Activated T-helper 17 cell treated with anti-CD3 and anti-CD28 coated beads, Interleukin-2, amount 50 U/mL, for 72 hours (primary cell): ENCODE measurements at regions not wholly inside any gene's neighbourhood (a gene's known extent, or its start where the extent isn't known, plus 50 kb on each side); places are given as distances from the start of the nearest gene placed in this dataset.

Source experiments
- ATAC-seq: fragments of 150-1000 bp; cut with Tn5 transposase; replicated peaks from 2 replicates; pipeline ENCODE4 v1.10.0; 2021; ENCODE audit warnings: mild to moderate bottlenecking, moderate library complexity
- H3K27ac Mint-ChIP-seq: one replicate; pipeline ENCODE4 v1.8.0; 2022; ENCODE audit warnings: mixed read lengths
- H3K27me3 Mint-ChIP-seq: one replicate; pipeline ENCODE4 v1.8.0; 2022; ENCODE audit warnings: mixed read lengths
- H3K36me3 Mint-ChIP-seq: one replicate; pipeline ENCODE4 v1.8.0; 2022; ENCODE audit warnings: low read depth, mild to moderate bottlenecking, mixed read lengths
- H3K4me1 Mint-ChIP-seq: one replicate; pipeline ENCODE4 v1.8.0; 2022; ENCODE audit warnings: mixed read lengths
- H3K4me3 Mint-ChIP-seq: one replicate; pipeline ENCODE4 v1.8.0; 2022; ENCODE audit warnings: mild to moderate bottlenecking, mixed read lengths
- H3K9me3 Mint-ChIP-seq: one replicate; pipeline ENCODE4 v1.8.0; 2022; ENCODE audit warnings: mixed read lengths

DNA sequence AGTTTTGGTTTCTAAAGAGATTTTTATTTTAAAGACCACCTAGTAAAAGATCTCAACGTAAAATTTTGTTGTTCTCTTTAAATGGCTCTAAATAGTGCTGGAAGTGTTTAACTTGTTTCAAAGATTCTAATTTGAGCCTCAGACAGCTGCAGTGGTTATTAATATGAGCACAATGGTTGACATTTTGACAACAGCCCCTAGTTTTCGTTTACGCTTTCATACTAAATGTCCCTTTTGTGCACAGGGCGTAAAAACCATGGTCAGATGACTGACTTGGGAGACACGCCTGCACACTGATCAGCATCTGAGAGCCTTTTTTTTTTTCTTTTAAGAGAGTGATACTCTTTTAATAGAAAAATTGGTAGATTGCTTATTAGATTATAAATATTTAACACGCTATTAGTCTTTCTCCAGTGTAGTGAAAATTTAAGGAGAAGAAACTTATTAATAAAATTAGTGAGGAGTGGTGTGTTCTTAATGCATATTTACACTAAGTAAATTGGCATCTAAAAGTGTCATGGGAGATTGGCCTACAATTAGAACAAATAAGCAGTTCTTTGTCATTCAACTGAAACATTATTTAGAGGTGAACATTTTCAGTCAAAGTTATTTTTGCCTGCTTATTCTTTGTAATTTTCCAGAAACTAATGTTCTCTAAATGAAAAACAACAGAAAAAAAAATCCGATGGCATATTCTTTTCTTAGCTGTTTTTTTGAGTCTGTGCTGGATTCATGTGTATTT lies 182.8 kb upstream of the PHYHIPL start:
- peaks cover 9% of the 10 kb centered on the region for H3K27me3 Mint-ChIP-seq
- no peak overlapping the region for H3K27ac Mint-ChIP-seq
- ATAC-seq: no peak
- no peak overlapping the region for H3K4me3 Mint-ChIP-seq
- peaks cover 4% of the 10 kb centered on the region for H3K9me3 Mint-ChIP-seq
- H3K4me1 Mint-ChIP-seq: no peaks in the 10 kb centered on the region
- no peaks in the 10 kb centered on the region for H3K36me3 Mint-ChIP-seq

DNA sequence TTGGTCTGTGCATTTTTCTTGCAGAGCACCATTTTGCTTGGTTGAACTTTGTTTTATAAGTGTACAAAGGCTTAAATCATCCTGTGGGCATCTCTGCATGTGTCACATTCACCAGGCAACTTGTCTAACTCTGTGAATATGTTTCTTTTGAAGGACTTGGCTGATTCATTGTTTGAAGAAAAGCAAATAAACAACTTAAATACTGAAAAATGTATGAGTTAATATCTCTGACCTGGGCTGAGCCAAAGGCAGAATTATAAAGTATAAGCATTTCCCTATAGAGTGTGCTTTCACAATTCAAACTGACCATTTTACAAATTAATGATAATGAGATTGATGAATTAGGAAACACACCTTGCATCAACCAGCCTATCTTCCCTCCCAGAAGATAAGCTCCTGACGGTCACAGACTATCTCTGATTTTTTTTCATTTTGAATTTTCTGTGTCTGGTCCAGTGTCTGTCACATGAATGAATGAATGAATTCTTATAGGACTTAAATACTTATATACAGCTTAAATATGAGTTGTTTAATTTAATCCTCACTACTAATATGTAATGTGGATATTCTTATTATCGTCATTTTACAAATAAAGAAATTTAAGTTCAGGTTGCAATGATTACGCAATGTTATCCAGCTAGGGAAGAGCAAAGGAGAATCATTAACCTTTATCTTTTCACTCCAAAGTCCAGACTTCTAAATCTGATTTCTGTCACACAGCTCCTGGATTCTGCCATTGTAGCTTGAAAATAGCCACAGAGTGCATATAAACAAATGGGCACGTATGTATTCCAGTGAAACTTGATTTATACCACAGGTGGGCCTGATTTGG lies 182.0 kb upstream of the PHYHIPL start:
- Mint-ChIP-seq H3K4me3 (no peak overlapping the region), H3K36me3 (no peaks in the 10 kb centered on the region), H3K4me1 (no peaks in the 10 kb centered on the region), H3K27ac (no peak overlapping the region), H3K27me3 (peaks cover 9% of the 10 kb centered on the region), H3K9me3 (peaks cover 2% of the 10 kb centered on the region)
- ATAC-seq: no peak

DNA sequence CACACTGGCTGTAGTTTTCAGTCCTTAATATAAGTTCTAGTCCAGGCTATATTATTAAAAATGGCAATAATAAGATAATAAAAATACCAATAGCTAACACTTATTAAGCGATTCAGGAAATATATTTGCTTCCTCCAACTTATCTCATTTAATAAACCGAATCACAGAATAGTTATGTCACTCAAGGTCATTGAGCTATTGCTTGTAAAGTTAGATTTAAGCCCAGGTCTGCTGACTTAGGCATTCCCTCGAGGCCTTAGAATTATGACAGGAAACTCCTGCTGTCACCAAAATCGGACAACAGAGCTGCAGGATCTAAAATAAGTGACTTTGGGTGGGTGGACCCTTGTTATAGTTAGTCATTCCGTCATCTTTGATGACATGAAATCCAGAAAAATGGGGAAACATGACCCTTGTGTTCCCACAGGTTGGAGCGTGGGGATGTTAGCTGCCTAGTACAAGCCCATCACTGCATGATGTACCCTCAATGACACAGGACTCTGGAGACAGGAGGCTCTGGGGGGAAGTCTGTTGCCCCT lies 181.3 kb upstream of the PHYHIPL start:
- no peak for ATAC-seq
- no peak overlapping the region for H3K4me3 Mint-ChIP-seq
- no peaks in the 10 kb centered on the region for H3K36me3 Mint-ChIP-seq
- no peaks in the 10 kb centered on the region for H3K9me3 Mint-ChIP-seq
- no peaks in the 10 kb centered on the region for H3K4me1 Mint-ChIP-seq
- no peak overlapping the region for H3K27ac Mint-ChIP-seq
- peaks cover 9% of the 10 kb centered on the region for H3K27me3 Mint-ChIP-seq

DNA sequence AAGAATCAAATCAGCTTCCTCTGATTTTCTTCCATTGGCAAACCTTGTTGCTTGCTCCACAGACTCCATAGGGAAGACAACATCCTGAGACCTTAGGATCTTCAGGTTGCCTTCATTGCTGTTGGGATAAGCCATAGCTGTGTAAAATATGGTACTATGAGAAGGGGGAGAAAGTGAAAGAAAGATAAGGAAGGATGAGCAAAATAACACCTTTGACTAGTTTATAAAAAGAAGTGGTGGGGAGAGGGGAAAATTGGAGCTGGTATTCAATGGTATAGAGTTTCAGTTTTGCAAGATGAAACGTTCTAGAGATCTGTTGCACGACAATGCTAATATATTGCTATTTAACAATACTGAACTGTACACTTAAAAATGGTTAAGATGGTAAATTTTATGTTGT lies 180.4 kb upstream of the PHYHIPL start:
- Mint-ChIP-seq H3K27me3 (peaks cover 9% of the 10 kb centered on the region), H3K36me3 (no peaks in the 10 kb centered on the region), H3K4me3 (no peak overlapping the region), H3K4me1 (no peaks in the 10 kb centered on the region), H3K9me3 (no peaks in the 10 kb centered on the region), H3K27ac (no peak overlapping the region)
- ATAC-seq: no peak

DNA sequence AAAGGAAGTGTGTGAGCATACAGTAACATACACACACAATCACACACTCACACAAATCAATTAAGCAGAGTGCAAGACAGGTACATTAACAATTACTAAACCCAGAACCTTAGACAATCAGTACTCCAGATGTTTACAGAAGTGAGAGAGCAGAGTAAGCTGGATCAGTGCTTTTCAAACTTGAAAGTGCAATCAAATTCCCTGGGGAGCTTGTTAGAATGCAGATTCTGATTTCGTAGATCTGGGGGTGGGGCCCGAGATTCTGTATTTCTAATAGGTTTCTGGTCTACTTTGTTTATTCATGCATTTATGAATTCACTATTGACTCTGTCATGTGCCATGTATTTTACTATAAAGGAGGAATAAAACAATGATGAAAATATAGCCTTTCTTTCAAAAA lies 179.6 kb upstream of the PHYHIPL start:
- no peak for ATAC-seq
- Mint-ChIP-seq H3K27ac (no peak overlapping the region), H3K27me3 (peaks cover 9% of the 10 kb centered on the region), H3K4me1 (no peaks in the 10 kb centered on the region), H3K9me3 (no peaks in the 10 kb centered on the region), H3K36me3 (no peaks in the 10 kb centered on the region), H3K4me3 (no peak overlapping the region)

DNA sequence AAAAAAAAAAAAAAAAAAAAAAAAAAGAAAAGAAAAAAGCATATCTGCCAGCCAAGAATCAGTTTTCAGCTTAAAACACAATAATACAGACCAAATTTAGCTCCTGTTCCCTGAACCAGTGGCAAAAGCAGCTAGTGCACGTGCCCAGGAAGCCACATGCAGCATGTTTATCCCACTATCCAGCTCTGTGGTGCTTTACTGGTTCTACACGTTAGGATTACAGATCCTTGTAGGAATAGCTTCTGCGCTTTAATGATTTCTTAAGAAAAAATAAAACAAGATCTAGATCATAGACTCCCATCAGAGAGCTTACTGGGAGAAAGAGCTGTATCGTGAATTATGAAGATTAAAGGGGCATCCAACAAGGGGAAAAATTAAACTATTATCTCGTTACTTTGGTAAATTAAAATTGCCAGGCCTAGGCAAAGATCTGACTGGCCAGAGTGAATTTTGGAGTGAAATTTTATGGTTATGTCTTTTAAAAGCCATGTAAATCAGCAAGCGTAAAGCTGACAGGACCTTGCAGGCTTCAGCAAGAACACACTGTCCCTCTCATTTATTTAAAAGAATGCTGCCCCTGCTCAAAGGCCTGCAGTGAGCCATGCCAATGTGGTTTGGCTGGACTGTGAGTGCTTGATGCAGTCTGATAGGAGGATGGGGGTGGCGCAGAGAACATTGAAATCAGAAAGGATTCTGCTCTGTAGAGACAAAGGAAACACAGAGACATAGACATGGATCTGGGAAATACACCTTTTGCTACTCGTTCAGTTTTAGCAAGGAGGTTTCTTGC lies 177.3 kb upstream of the PHYHIPL start:
- Mint-ChIP-seq H3K4me1 (no peaks in the 10 kb centered on the region), H3K36me3 (no peaks in the 10 kb centered on the region), H3K4me3 (no peak overlapping the region), H3K27me3 (peaks cover 9% of the 10 kb centered on the region), H3K27ac (no peak overlapping the region), H3K9me3 (no peaks in the 10 kb centered on the region)
- no peak for ATAC-seq

DNA sequence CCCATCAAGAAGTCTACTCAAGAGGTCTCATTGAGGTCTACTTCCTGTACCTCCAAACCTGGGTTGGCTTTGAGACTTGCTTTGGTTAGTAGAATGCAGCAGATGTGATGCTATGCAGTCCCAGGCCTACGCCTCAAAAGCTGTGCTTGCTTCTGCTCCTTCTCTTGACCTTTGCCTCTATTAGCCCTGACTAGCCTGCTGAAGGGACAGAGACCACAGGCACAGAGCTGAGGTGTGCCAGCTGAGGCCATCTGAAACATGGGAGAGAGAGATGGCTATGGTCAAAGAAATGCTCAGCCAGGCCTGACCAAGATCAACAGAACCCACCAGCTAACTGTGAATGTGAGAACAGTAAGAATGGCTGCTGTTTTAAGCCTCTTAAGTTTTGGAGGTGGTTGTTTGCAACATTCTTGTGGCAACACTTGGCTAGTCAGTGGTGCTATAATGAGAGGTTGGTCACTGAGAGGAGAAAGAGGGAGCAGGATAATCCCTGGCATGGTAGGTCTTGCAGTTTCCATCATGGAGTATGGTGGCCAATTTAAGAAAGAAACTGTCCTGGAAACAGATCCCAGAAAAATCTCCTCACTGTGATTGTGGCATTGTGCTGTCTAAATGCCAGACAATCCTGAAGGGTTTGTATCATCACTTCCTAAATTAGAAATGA lies 176.1 kb upstream of the PHYHIPL start:
- H3K27me3 Mint-ChIP-seq: peaks cover 9% of the 10 kb centered on the region
- H3K9me3 Mint-ChIP-seq: no peaks in the 10 kb centered on the region
- H3K4me1 Mint-ChIP-seq: no peaks in the 10 kb centered on the region
- ATAC-seq: no peak
- H3K4me3 Mint-ChIP-seq: no peak overlapping the region
- no peak overlapping the region for H3K27ac Mint-ChIP-seq
- no peaks in the 10 kb centered on the region for H3K36me3 Mint-ChIP-seq

DNA sequence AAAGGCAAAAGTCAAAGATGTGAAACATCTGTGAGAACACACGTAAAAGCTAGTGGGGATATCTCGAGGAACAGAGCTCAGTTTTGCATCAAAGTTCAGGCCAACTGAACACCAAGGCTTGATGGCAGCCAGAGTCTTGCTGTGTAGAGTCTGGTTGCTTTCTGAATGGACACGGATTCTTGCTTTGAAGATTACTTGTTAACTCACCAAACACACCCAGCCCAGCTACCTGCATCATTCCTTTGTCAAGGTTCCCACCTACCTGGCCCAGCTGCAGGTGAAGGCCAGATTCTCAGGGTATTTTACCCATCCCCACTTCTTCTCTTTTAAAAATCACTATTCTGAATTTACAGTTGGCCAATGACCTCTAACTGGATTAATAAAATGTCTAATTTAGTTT lies 174.4 kb upstream of the PHYHIPL start:
- no peak for ATAC-seq
- no peak overlapping the region for H3K27ac Mint-ChIP-seq

DNA sequence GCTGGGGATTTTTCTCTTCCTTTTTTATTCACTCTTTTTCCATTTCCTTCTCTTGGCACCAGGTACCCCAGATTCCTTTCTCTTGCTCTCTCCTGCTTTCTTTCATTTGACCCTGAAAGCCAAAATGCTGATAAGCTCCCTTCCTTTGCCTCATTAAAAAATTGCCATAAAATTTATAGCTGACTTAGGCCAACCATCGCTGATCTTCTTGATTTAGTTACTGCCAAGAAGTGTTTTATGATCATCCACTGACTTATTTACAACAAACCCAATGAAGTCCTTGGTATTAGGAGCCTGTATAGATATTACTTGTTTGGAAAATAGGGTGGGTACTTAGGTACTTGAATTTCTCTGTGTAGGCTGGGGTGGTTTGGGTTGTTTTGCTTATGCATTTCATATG lies 173.2 kb upstream of the PHYHIPL start:
- no peaks in the 10 kb centered on the region for H3K36me3 Mint-ChIP-seq
- no peaks in the 10 kb centered on the region for H3K4me1 Mint-ChIP-seq
- no peaks in the 10 kb centered on the region for H3K9me3 Mint-ChIP-seq
- ATAC-seq: no peak
- H3K4me3 Mint-ChIP-seq: no peak overlapping the region
- no peak overlapping the region for H3K27ac Mint-ChIP-seq
- H3K27me3 Mint-ChIP-seq: no peaks in the 10 kb centered on the region

More for the DNA sequence above, 174.4 kb upstream of the PHYHIPL start:
- Mint-ChIP-seq H3K4me3 (no peak overlapping the region), H3K27me3 (peaks cover 6% of the 10 kb centered on the region), H3K36me3 (no peaks in the 10 kb centered on the region), H3K4me1 (no peaks in the 10 kb centered on the region), H3K9me3 (no peaks in the 10 kb centered on the region)

DNA sequence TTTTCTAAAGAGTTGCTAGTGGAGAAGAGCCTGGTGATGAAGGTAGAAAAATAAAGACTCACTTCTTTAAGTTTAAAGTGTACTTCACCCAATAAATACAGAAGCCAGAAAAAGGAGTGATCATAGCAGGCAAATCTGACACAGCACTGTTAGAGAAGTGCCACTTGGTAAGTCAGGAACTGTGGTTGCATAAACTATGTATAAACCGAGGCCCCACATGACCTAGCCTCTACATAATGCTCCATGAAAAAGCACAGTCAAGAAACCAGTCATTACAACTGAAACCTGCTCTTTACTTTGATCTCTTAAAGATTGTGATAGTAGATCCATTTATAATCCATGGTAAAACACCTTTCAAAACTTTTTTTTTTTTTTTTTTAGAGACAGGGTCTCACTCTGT lies 172.1 kb upstream of the PHYHIPL start:
- no peak overlapping the region for H3K4me3 Mint-ChIP-seq
- no peaks in the 10 kb centered on the region for H3K4me1 Mint-ChIP-seq
- no peaks in the 10 kb centered on the region for H3K27me3 Mint-ChIP-seq
- no peak for ATAC-seq
- H3K9me3 Mint-ChIP-seq: no peaks in the 10 kb centered on the region
- no peak overlapping the region for H3K27ac Mint-ChIP-seq
- H3K36me3 Mint-ChIP-seq: no peaks in the 10 kb centered on the region

DNA sequence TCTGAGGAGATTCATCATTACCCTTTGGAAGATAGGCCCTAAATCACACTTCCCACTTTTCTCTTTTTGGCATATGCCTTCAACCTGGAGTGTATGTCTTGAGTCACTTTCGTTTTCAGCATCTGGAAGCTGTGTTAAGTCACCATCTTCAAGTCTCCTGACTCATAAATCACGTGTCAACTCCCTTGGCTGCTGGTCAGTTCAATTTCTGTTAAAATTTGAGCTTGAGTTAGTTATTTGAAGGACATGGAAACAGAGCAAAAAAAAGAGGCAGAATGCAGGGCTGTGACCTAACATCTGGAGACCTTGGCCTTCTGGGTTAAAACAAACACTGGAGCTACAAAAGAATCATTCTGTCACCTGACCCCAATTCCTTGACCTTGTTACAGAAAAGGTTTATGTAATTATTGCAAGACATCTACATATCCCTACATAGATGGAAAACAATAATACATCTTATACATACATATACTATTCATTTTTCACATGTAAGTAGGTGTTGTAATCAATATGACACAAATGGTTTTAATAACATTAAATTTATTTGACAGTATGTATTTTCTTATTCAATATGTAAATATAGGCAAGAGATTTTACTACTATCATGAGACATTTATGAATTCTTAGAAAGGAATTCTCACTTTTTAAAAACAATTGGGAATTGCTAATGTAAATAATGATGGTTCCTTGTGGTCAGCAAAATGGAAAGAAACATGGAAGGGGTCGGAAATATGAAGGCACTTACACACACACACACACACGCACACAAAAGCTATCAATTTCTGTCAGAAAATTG lies 169.7 kb upstream of the PHYHIPL start:
- H3K27me3 Mint-ChIP-seq: no peaks in the 10 kb centered on the region
- H3K36me3 Mint-ChIP-seq: no peaks in the 10 kb centered on the region
- no peak for ATAC-seq
- H3K4me3 Mint-ChIP-seq: no peak overlapping the region
- H3K4me1 Mint-ChIP-seq: no peaks in the 10 kb centered on the region
- no peaks in the 10 kb centered on the region for H3K9me3 Mint-ChIP-seq
- H3K27ac Mint-ChIP-seq: no peak overlapping the region

DNA sequence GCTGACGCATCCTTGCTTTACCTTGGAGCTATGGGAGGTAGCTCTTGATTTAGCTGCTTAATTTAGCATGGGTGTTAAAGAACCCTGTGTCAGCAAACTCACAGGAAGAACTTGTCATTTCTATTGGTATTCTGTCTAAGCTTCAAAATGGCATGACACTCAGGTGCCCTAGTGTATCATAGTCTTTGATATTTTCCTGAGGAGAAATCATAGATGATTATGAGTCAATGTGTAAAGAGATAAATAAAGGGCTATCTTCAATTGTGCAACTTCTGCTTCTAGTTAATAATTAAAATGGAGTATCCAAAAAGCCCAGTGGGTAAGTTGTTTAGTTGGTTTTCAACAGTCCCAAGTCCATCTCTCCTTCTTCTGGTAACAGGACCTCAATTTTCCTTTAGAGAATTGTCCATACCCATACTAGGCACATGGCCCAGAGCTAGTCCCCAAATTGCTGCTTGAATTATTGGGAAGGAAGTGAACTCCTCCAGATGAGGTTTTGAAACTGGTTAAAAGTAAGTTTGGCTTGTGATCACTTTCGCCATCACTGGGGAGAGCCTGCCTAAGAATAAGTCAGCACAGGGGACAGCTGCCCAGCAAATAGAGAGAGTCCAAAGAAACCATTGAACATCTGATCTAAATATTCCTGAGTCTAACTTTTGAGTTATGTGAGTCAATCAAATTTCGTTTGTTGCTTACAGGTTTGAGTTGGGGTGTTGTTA lies 169.0 kb upstream of the PHYHIPL start:
- Mint-ChIP-seq H3K9me3 (no peaks in the 10 kb centered on the region), H3K27ac (no peak overlapping the region), H3K4me1 (no peaks in the 10 kb centered on the region), H3K27me3 (no peaks in the 10 kb centered on the region), H3K4me3 (no peak overlapping the region), H3K36me3 (no peaks in the 10 kb centered on the region)
- ATAC-seq: no peak

DNA sequence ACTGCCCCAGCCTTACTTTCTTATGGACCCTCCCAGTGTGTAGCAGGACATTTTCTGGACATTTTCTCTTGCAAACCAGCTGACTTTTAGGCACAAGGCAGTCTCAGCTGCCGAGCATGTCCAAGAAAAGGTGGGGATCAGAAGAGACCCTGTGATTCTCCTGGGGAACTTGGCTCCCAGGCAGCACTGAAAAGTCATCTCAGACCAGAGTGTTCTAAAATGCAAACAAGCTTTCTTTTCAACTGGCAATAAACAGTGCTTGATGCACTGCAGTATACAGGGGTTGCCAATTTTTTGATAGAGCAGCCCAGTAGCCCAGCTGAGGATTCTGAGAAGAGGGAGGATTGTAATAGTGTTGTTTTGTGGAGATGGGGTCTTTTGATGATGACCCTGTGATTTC lies 168.0 kb upstream of the PHYHIPL start:
- Mint-ChIP-seq H3K27me3 (no peaks in the 10 kb centered on the region), H3K4me3 (no peak overlapping the region), H3K27ac (no peak overlapping the region), H3K4me1 (no peaks in the 10 kb centered on the region), H3K36me3 (no peaks in the 10 kb centered on the region), H3K9me3 (no peaks in the 10 kb centered on the region)
- no peak for ATAC-seq
